DND-41 (cell line): ENCODE measurements at regions not wholly inside any gene's neighbourhood (a gene's known extent, or its start where the extent isn't known, plus 50 kb on each side); places are given as distances from the start of the nearest gene placed in this dataset.

ENCODE experiments used
- ATAC-seq: fragments of 200-7000 bp; cut with Tn5 transposase; 3 replicates; pipeline ENCODE4 v1.9.1; 2021; ENCODE audit warnings: low read depth; ENCODE audit not compliant: insufficient read depth
- DNase-seq: peaks from one replicate; pipeline ENCODE4 v3.0.0-alpha.2; 2020
- H2AFZ ChIP-seq: 2 replicates; pipeline ENCODE4 v1.6.0; 2012; ENCODE audit warnings: low read depth, low read length
- H3K27ac ChIP-seq: 2 replicates; pipeline ENCODE4 v1.5.1; 2012; ENCODE audit warnings: low read length, inconsistent platforms
- H3K27me3 ChIP-seq: fragments of 200-600 bp; sonication (generic); 2 replicates; pipeline ENCODE4 v1.6.0; 2012; ENCODE audit warnings: low read length, mild to moderate bottlenecking, inconsistent platforms; ENCODE audit not compliant: insufficient read depth, poor library complexity
- H3K36me3 ChIP-seq: 2 replicates; pipeline ENCODE4 v1.5.1; 2012; ENCODE audit warnings: low read length, inconsistent platforms; ENCODE audit not compliant: insufficient read depth
- H3K4me1 ChIP-seq: 2 replicates; pipeline ENCODE4 v1.5.1; 2012; ENCODE audit warnings: mild to moderate bottlenecking, low read length; ENCODE audit not compliant: insufficient read depth
- H3K4me2 ChIP-seq: 2 replicates; pipeline ENCODE4 v1.6.0; 2012; ENCODE audit warnings: mild to moderate bottlenecking, moderate library complexity, low read length, inconsistent platforms; ENCODE audit not compliant: insufficient read depth
- H3K4me3 ChIP-seq, 2 experiments: fragments of 200-600 bp in 1 of 2; shearing (Covaris generic) in 1 of 2; 2 replicates each; pipeline ENCODE4 v1.5.1; 2012 to 2016; ENCODE audit warnings: inconsistent platforms in 2 of 2, low read length in 2 of 2, mild to moderate bottlenecking in 2 of 2, low read depth in 1 of 2, moderate library complexity in 1 of 2
- H3K79me2 ChIP-seq: 2 replicates; pipeline ENCODE4 v1.6.0; 2012; ENCODE audit warnings: low read length, inconsistent platforms; ENCODE audit not compliant: insufficient read depth
- H3K9ac ChIP-seq: 2 replicates; pipeline ENCODE4 v1.6.0; 2012; ENCODE audit warnings: low read depth, mild to moderate bottlenecking, inconsistent platforms, low read length, moderate library complexity
- H3K9me3 ChIP-seq: 2 replicates; pipeline ENCODE4 v1.5.1; 2012; ENCODE audit warnings: low read length, moderate library complexity, mild to moderate bottlenecking, inconsistent platforms; ENCODE audit not compliant: insufficient read depth, severe bottlenecking
- H4K20me1 ChIP-seq: 2 replicates; pipeline ENCODE4 v1.6.0; 2012; ENCODE audit warnings: low read length; ENCODE audit not compliant: insufficient read depth
- EZH2 ChIP-seq: IDR thresholded peaks from 3 replicates; pipeline ENCODE4 v1.6.1; 2012; ENCODE audit warnings: borderline replicate concordance, low read depth, mild to moderate bottlenecking, moderate library complexity, low read length, inconsistent platforms; ENCODE audit not compliant: severe bottlenecking
- TF ChIP-seq, protein P1 (sequence below): IDR thresholded peaks from 2 replicates; pipeline ENCODE4 v1.5.1; 2012; ENCODE audit warnings: borderline replicate concordance, low read length, moderate library complexity, mild to moderate bottlenecking; ENCODE audit not compliant: poor library complexity, severe bottlenecking; ENCODE audit errors: extremely low read depth

DNA sequence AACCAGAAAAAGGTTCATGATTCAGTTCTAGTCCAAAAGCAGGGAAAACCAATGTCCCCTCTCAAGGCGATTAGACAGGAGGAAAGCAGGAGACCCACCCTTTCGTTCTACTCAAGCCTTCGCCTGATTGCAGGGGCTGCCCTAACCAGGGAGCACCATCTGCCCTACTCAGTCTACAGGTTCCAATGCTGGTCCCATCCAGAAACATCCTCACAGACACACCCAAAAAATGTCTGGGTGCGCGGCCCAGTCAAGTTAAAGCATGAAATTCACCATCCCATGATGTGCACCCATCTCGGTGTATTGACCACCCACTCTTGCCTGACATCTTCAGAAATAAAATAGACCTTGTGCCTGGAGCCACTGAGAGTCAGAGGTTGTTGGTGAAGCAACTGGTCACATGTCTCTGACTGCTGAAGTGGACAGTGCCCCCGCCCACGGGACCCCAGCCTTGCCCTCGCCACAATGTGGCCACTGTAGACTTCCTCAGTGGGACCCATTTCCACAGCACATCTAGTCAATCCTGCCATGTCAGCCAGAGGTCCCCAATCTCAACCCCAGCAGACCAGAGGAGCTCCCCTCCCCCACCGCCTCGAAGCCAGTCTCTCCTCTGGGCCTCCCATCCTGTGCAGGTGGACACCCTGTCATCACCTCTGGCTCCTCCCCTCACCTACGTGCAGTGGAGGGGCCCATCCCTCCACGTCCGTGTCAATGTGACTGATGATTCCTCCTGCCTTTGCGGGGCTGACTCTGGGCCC is 116.3 kb upstream of the PPP2R2D start:
- Histone ChIP-seq H3K4me1 (no peaks in the 10 kb centered on the region), H4K20me1 (no peaks in the 10 kb centered on the region), H3K9ac (no peak overlapping the region), H3K4me2 (no peak overlapping the region), H2AFZ (no peak overlapping the region), H3K27me3 (no peaks in the 10 kb centered on the region), H3K9me3 (peaks cover 4% of the 10 kb centered on the region), H3K4me3 (no peak overlapping the region), H3K36me3 (no peaks in the 10 kb centered on the region), H3K79me2 (no peaks in the 10 kb centered on the region), H3K27ac (no peak overlapping the region)
- ATAC-seq (no peak), DNase-seq (no peak)
- TF ChIP-seq, protein P1, sequence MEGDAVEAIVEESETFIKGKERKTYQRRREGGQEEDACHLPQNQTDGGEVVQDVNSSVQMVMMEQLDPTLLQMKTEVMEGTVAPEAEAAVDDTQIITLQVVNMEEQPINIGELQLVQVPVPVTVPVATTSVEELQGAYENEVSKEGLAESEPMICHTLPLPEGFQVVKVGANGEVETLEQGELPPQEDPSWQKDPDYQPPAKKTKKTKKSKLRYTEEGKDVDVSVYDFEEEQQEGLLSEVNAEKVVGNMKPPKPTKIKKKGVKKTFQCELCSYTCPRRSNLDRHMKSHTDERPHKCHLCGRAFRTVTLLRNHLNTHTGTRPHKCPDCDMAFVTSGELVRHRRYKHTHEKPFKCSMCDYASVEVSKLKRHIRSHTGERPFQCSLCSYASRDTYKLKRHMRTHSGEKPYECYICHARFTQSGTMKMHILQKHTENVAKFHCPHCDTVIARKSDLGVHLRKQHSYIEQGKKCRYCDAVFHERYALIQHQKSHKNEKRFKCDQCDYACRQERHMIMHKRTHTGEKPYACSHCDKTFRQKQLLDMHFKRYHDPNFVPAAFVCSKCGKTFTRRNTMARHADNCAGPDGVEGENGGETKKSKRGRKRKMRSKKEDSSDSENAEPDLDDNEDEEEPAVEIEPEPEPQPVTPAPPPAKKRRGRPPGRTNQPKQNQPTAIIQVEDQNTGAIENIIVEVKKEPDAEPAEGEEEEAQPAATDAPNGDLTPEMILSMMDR = no peak
- TF ChIP-seq EZH2 = no peak

DNA sequence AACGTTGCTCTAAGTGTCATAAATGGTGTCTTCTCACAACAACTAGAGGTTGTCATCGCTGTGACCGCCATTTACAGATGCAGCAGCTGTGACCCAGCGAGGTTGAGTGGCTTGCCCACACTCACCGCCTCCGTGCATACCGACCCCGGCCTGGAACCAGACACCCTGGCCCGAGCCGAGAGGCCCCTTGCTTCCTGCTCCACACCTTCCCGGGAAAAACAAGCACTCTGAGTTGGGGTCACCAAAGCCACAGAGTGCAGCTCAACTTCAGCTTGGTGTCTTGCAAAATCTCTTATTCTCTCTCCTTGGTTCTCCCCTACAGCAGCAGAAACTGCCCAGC is 115.7 kb upstream of the PPP2R2D start:
- Histone ChIP-seq H3K27me3 (no peaks in the 10 kb centered on the region), H3K9ac (no peak overlapping the region), H3K36me3 (no peaks in the 10 kb centered on the region), H3K4me1 (no peaks in the 10 kb centered on the region), H4K20me1 (no peaks in the 10 kb centered on the region), H2AFZ (no peak overlapping the region), H3K27ac (no peak overlapping the region), H3K4me3 (no peak overlapping the region), H3K4me2 (no peak overlapping the region), H3K9me3 (peaks cover 4% of the 10 kb centered on the region), H3K79me2 (no peaks in the 10 kb centered on the region)
- DNase-seq (no peak), ATAC-seq (no peak)
- TF ChIP-seq, protein P1 = no peak

DNA sequence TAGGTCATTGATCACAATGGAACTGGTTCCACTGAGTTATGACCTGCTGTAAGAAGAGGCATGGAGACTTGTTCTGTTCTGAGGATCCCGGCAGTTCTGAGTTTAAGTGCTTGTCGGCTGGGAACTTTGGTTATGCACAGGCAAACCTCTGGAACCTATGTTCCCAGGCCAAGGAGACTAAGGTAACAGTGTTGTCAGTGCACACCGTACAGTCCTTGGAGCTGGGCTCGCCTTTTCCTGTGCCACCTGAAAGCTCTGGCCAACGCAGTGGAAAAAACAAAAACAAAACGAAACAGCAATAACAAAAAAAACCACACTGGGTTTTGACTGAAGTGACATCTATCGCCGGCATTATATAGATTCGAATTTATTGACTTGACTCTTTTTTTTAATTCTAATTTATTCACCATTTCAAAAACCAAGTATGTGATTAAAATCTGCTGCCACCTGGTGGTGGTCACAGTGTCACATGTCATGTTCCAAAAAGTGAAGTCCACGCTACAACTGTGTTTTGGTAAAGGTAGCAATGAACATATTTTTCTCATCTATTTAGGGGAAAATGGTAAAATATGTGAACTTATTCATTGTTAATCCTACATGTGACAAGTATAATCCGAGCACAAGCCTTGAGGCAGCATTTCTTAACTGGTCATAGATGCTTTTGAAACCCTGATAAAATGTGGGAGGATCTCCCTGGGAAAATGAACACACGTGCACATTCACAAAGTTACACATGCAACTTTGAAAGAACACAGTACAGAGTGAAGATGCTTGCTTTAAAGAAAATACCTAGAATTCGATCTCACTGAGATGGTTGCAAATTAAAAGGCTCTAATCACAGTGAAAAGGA is 113.8 kb upstream of the PPP2R2D start:
- Histone ChIP-seq H3K4me1 (no peaks in the 10 kb centered on the region), H3K9me3 (no peaks in the 10 kb centered on the region), H4K20me1 (no peaks in the 10 kb centered on the region), H3K27me3 (no peaks in the 10 kb centered on the region), H3K4me2 (no peak overlapping the region), H2AFZ (no peak overlapping the region), H3K27ac (no peak overlapping the region), H3K36me3 (no peaks in the 10 kb centered on the region), H3K79me2 (no peaks in the 10 kb centered on the region), H3K4me3 (no peak overlapping the region), H3K9ac (no peak overlapping the region)
- no peak for ATAC-seq
- peak; percentile 28 for DNase-seq
- no peak for TF ChIP-seq EZH2
- TF ChIP-seq, protein P1 = peak; percentile 80
